Naive thymus-derived CD8-positive, alpha-beta T cell (primary cell): ENCODE measurements at regions not wholly inside any gene's neighbourhood (a gene's known extent, or its start where the extent isn't known, plus 50 kb on each side); places are given as distances from the start of the nearest gene placed in this dataset.
"Not testable (repeated sequence)": the region's sequence is repeated elsewhere in the genome, so short reads cannot be mapped to it uniquely, and the experiment has no call there.

Experiments
- ATAC-seq, 2 donors: fragments of 150-1000 bp; cut with Tn5 transposase in 1 of 2; sonication (Bioruptor Pico), chemical (Tn5 transposase) in 1 of 2; 1 replicate in 1 of 2; 2 replicates in 1 of 2; pipeline ENCODE4 v1.10.0; 2021; ENCODE audit warnings: mild to moderate bottlenecking in 2 of 2, moderate library complexity in 2 of 2
- POLR2A ChIA-PET: fragments of 350-600 bp; sonication (Branson Sonifier 250); formaldehyde crosslinking; loops from one replicate; lab custom pipeline; 2021; ENCODE audit warnings: antibody characterized with exemption; lab: Charles Lee
- DNase-seq, 10 donors: peaks; one replicate each; pipeline versions ENCODE4 v3.0.0 to v3.0.0-alpha.2; 2020 to 2022
- H3K27ac Mint-ChIP-seq, 10 donors: one replicate each; pipeline ENCODE4 v1.8.0; 2020 to 2022; ENCODE audit warnings: mild to moderate bottlenecking in 10 of 10, mixed read lengths in 10 of 10, moderate library complexity in 4 of 10, inconsistent platforms in 1 of 10
- H3K27me3 Mint-ChIP-seq, 5 donors: one replicate each; pipeline ENCODE4 v1.8.0; 2021 to 2022; ENCODE audit warnings: mixed read lengths in 5 of 5
- H3K36me3 Mint-ChIP-seq, 3 donors: one replicate each; pipeline ENCODE4 v1.8.0; 2020 to 2022; ENCODE audit warnings: mixed read lengths in 3 of 3, mild to moderate bottlenecking in 2 of 3, inconsistent platforms in 1 of 3
- H3K4me1 Mint-ChIP-seq, 4 donors: one replicate each; pipeline ENCODE4 v1.8.0; 2021 to 2022; ENCODE audit warnings: mixed read lengths in 4 of 4
- H3K4me3 Mint-ChIP-seq, 10 donors: one replicate each; pipeline ENCODE4 v1.8.0; 2020 to 2022; ENCODE audit warnings: mild to moderate bottlenecking in 10 of 10, mixed read lengths in 10 of 10, moderate library complexity in 6 of 10, inconsistent platforms in 1 of 10
- H3K9me3 Mint-ChIP-seq, 9 donors: one replicate each; pipeline ENCODE4 v1.8.0; 2020 to 2022; ENCODE audit warnings: mixed read lengths in 9 of 9, mild to moderate bottlenecking in 3 of 9, inconsistent platforms in 1 of 9, moderate library complexity in 1 of 9

- ATAC-seq = no peak
- no peaks in the 10 kb centered on the region for H3K36me3 Mint-ChIP-seq
- H3K27ac Mint-ChIP-seq = no peak overlapping the region
- H3K4me1 Mint-ChIP-seq = no peaks in the 10 kb centered on the region
- POLR2A ChIA-PET = no interaction called here
- H3K27me3 Mint-ChIP-seq = no peaks in the 10 kb centered on the region
- no peak for DNase-seq
- no peak overlapping the region for H3K4me3 Mint-ChIP-seq
- peaks cover 0 to 13% (median 3%) of the 10 kb centered on the region in 9 donors for H3K9me3 Mint-ChIP-seq
Measured at GRCh38 chr9:22975951-22976350, 529.3 kb downstream of the DMRTA1 start.

DNA sequence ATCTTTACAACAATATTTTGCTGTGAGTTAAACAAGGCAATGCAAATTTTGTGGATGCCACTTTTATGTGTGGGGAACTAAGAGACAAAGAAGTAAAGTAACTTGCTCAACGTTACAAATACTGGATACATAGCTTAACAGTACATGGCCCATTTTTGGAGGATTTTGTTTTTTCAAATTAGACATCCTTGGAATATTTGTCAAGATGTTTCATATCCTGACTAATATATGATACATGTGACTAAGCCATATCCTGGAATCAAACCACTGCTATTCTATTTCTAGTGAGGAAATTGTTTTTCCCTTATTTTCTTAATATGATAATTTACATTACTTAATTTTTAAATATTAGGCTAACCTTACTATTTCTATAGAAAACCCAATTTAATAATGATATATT is 529.8 kb downstream of the DMRTA1 start:
- ATAC-seq (no peak), DNase-seq (no peak)
- Mint-ChIP-seq H3K27ac (no peak overlapping the region), H3K36me3 (no peaks in the 10 kb centered on the region), H3K27me3 (no peaks in the 10 kb centered on the region), H3K4me3 (no peak overlapping the region), H3K9me3 (peaks cover 0 to 13% (median 3%) of the 10 kb centered on the region in 9 donors), H3K4me1 (no peaks in the 10 kb centered on the region)
- POLR2A ChIA-PET = no interaction called here

DNA sequence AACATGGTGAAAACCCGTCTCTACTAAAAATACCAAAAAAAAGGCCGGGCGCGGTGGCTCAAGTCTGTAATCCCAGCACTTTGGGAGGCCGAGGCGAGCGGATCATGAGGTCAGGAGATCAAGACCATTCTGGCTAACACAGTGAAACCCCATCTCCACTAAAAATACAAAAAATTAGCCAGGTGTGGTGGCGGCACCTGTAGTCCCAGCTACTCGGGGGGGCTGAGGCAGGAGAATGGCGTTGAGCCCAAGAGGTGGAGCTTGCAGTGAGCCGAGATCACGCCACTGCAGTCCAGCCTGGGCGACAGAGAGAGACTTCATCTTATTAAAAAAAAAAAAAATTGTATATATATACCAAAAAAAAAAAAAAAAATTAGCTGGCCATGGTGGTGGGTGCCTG is 533.8 kb downstream of the DMRTA1 start:
- H3K4me3 Mint-ChIP-seq, DNase-seq, ATAC-seq, POLR2A ChIA-PET, H3K4me1 Mint-ChIP-seq, H3K27ac Mint-ChIP-seq, H3K27me3 Mint-ChIP-seq, H3K36me3 Mint-ChIP-seq: not testable (repeated sequence)
- H3K9me3 Mint-ChIP-seq = peaks cover 0 to 30% (median 6%) of the 10 kb centered on the region in 9 donors

DNA sequence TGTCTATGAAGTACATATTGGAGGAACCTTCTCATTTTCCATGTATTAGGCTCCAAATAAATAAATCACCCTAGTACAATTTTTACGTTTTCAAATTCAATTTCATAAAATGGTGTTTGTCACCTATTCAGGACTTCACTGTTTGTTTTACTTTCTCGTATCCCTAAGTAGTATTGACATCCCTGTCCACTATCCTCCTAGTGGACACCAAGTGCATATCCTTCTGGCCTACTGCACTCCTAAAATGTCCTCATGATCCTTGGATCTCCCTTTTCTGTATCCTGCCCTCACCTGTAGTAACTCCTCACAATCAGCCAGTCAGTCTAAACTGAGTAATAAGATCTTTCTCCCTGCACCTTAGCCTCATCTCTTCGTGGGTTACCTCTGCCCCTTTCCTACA is 539.9 kb downstream of the DMRTA1 start:
- no peak for DNase-seq
- POLR2A ChIA-PET = no interaction called here

GRCh38 chr9:22990349-22990748 is 543.7 kb downstream of the DMRTA1 start:
- POLR2A ChIA-PET = no interaction called here
- Mint-ChIP-seq H3K27me3 (no peaks in the 10 kb centered on the region), H3K9me3 (peaks cover 0 to 20% (median 4%) of the 10 kb centered on the region in 9 donors), H3K4me3 (no peak overlapping the region), H3K4me1 (peaks cover 0 to 3% (median 0%) of the 10 kb centered on the region in 4 donors), H3K36me3 (no peaks in the 10 kb centered on the region), H3K27ac (no peak overlapping the region)
- DNase-seq (no peak), ATAC-seq (no peak)

More for the DNA sequence above, 539.9 kb downstream of the DMRTA1 start:
- H3K9me3 Mint-ChIP-seq = peaks cover 0 to 32% (median 13%) of the 10 kb centered on the region in 9 donors
- H3K4me1 Mint-ChIP-seq = peaks cover 0 to 3% (median 0%) of the 10 kb centered on the region in 4 donors
- ATAC-seq = no peak
- H3K4me3 Mint-ChIP-seq = no peak overlapping the region
- no peaks in the 10 kb centered on the region for H3K36me3 Mint-ChIP-seq
- no peak overlapping the region for H3K27ac Mint-ChIP-seq
- no peaks in the 10 kb centered on the region for H3K27me3 Mint-ChIP-seq

DNA sequence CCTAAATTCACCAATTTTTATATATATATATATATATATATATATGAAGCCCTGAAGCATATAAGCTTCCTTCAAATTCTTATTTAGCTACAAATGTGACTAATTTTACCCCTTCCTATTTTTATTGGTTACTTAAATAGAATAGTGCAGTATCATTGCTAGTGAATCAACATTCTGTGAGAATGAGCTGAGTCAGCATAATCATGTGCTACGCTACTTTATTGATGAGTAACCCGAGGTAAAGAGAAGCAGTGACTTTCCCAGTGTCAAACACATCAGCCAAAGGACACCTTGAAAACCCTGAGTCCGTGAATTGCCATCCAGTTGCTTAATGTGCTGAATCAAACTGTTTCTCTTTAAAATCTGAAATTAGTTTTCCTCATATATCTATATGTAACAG is 546.2 kb downstream of the DMRTA1 start:
- Mint-ChIP-seq H3K27ac (no peak overlapping the region), H3K4me3 (no peak overlapping the region), H3K27me3 (no peaks in the 10 kb centered on the region), H3K4me1 (no peaks in the 10 kb centered on the region), H3K9me3 (peaks cover 0 to 27% (median 12%) of the 10 kb centered on the region in 9 donors), H3K36me3 (peaks cover 0 to 4% (median 0%) of the 10 kb centered on the region in 3 donors)
- DNase-seq (no peak), ATAC-seq (no peak)
- POLR2A ChIA-PET = no interaction called here

- no peaks in the 10 kb centered on the region for H3K27me3 Mint-ChIP-seq
- no peak overlapping the region for H3K27ac Mint-ChIP-seq
- H3K36me3 Mint-ChIP-seq = peaks cover 0 to 8% (median 0%) of the 10 kb centered on the region in 3 donors
- no peak for DNase-seq
- H3K4me3 Mint-ChIP-seq = no peak overlapping the region
- H3K4me1 Mint-ChIP-seq = no peaks in the 10 kb centered on the region
- ATAC-seq = no peak
- H3K9me3 Mint-ChIP-seq = peaks cover 1 to 45% (median 19%) of the 10 kb centered on the region in 9 donors
- POLR2A ChIA-PET = no interaction called here
Measured at GRCh38 chr9:22997923-22998322, 551.3 kb downstream of the DMRTA1 start.

- no peak overlapping the region for H3K27ac Mint-ChIP-seq
- POLR2A ChIA-PET = no interaction called here
- ATAC-seq = no peak
Measured at GRCh38 chr9:23005156-23005555, 558.5 kb downstream of the DMRTA1 start.

GRCh38 chr9:23006127-23006526 is 559.5 kb downstream of the DMRTA1 start:
- Mint-ChIP-seq H3K9me3 (peaks cover 0 to 25% (median 8%) of the 10 kb centered on the region in 9 donors), H3K4me3 (no peak overlapping the region), H3K27me3 (no peaks in the 10 kb centered on the region), H3K27ac (no peak overlapping the region), H3K4me1 (no peaks in the 10 kb centered on the region), H3K36me3 (no peaks in the 10 kb centered on the region)
- POLR2A ChIA-PET = no interaction called here
- DNase-seq (no peak), ATAC-seq (no peak)

More at GRCh38 chr9:23005156-23005555, 558.5 kb downstream of the DMRTA1 start:
- Mint-ChIP-seq H3K36me3 (no peaks in the 10 kb centered on the region), H3K4me1 (no peaks in the 10 kb centered on the region), H3K27me3 (no peaks in the 10 kb centered on the region), H3K4me3 (no peak overlapping the region), H3K9me3 (peaks cover 0 to 23% (median 8%) of the 10 kb centered on the region in 9 donors)
- DNase-seq = no peak

DNA sequence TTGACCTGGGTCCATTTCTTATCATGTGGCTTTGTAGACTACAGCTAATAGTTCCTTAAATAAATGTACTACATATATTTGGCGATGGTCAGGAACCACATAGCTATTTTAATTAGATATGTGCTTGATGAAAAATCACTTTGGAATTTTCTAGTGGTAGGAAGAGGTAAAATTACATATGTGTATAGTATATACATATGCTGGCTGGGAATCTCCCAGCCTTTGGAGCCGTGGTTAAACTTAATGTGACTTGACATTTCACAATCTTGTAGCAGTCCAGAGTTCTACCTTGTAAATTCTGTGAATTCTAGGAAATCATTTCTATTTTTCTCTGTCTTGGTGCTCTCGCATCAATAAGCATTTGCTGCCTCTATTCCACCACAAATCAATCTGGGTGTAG is 565.0 kb downstream of the DMRTA1 start:
- Mint-ChIP-seq H3K4me1 (no peaks in the 10 kb centered on the region), H3K27ac (no peak overlapping the region), H3K4me3 (no peak overlapping the region), H3K27me3 (no peaks in the 10 kb centered on the region), H3K36me3 (no peaks in the 10 kb centered on the region), H3K9me3 (peaks cover 0 to 10% (median 2%) of the 10 kb centered on the region in 9 donors)
- DNase-seq (no peak), ATAC-seq (no peak)
- POLR2A ChIA-PET = no interaction called here

- no peaks in the 10 kb centered on the region for H3K36me3 Mint-ChIP-seq
Measured at GRCh38 chr9:23015557-23015956, 568.9 kb downstream of the DMRTA1 start.

GRCh38 chr9:23036416-23036815 is 589.8 kb downstream of the DMRTA1 start:
- POLR2A ChIA-PET = no interaction called here

More at GRCh38 chr9:23015557-23015956, 568.9 kb downstream of the DMRTA1 start:
- Mint-ChIP-seq H3K4me1 (no peaks in the 10 kb centered on the region), H3K9me3 (peaks cover 0 to 24% (median 7%) of the 10 kb centered on the region in 9 donors), H3K27ac (no peak overlapping the region), H3K27me3 (no peaks in the 10 kb centered on the region), H3K4me3 (no peak overlapping the region)
- POLR2A ChIA-PET = no interaction called here
- no peak for ATAC-seq
- DNase-seq = no peak

DNA sequence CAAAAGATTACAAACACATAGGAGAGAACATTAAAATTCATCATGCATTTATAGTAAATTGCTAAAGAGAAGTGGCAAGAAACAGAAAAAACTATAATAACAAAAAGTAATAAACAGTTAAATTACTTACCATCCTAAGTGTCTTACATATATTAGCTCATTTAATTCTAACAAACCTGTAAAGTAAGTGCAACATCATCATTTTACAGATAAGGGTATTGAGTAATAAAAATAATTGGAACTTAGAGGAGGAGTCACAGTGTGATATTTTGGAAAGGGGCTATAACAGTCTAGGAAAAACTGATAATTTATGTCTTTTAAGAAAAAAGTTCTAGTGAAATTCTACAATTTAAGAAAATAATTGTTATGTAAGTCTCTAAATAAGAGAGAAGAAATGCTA is 592.8 kb downstream of the DMRTA1 start:
- H3K9me3 Mint-ChIP-seq = peaks cover 0 to 26% (median 3%) of the 10 kb centered on the region in 9 donors
- no peaks in the 10 kb centered on the region for H3K36me3 Mint-ChIP-seq
- ATAC-seq (no peak), DNase-seq (no peak)
- no peaks in the 10 kb centered on the region for H3K4me1 Mint-ChIP-seq
- POLR2A ChIA-PET = no interaction called here
- no peaks in the 10 kb centered on the region for H3K27me3 Mint-ChIP-seq
- H3K4me3 Mint-ChIP-seq = no peak overlapping the region
- no peak overlapping the region for H3K27ac Mint-ChIP-seq

More at GRCh38 chr9:23036416-23036815, 589.8 kb downstream of the DMRTA1 start:
- DNase-seq (no peak), ATAC-seq (no peak)
- peaks cover 3 to 27% (median 10%) of the 10 kb centered on the region in 9 donors for H3K9me3 Mint-ChIP-seq
- no peak overlapping the region for H3K27ac Mint-ChIP-seq
- peaks cover 0 to 4% (median 0%) of the 10 kb centered on the region in 3 donors for H3K36me3 Mint-ChIP-seq
- peaks cover 0 to 2% (median 0%) of the 10 kb centered on the region in 4 donors for H3K4me1 Mint-ChIP-seq
- no peak overlapping the region for H3K4me3 Mint-ChIP-seq
- no peaks in the 10 kb centered on the region for H3K27me3 Mint-ChIP-seq

DNA sequence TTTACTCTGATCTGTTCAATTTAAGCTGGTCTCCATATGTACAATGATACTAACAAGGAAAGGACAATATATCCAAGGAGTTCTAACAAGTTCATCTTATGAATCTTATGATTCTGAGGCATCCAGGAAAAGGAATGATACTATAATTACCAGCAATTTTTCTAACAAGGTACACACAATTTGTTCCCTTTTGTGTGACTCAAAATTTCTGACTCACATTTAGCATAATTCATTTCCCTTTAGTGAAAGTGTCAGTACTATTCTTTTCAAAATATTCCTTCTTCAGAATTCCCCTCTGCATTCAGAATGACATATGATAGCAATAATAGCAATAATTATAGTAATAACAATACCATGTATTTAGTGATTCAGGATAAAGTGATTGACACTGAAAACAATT is 594.8 kb downstream of the DMRTA1 start:
- Mint-ChIP-seq H3K27me3 (no peaks in the 10 kb centered on the region), H3K9me3 (peaks cover 0 to 26% (median 7%) of the 10 kb centered on the region in 9 donors), H3K4me1 (no peaks in the 10 kb centered on the region), H3K4me3 (no peak overlapping the region), H3K36me3 (no peaks in the 10 kb centered on the region), H3K27ac (no peak overlapping the region)
- ATAC-seq (no peak), DNase-seq (no peak)
- POLR2A ChIA-PET = no interaction called here
